ENCODE measurements at regions not wholly inside any gene's neighbourhood (a gene's known extent, or its start where the extent isn't known, plus 50 kb on each side); places are given as distances from the start of the nearest gene placed in this dataset.

GRCh38 chr10:118843647-118844265, 89.0 kb upstream of the CACUL1 start:
- Histone ChIP-seq H3K4me1 (peaks cover 0 to 21% (median 2%) of the 10 kb centered on the region in 10 experiments; a peak in 9 of 20 replicates), H3K27me3 (no peaks in the 10 kb centered on the region), H4K20me1 (no peaks in the 10 kb centered on the region), H3K36me3 (no peaks in the 10 kb centered on the region), H3K4me2 (no peak overlapping the region), H3K4me3 (no peak overlapping the region), H3K9me3 (replicated peaks in 1 of 11) (peaks cover 6 to 27% (median 14%) of the 10 kb centered on the region in 11 experiments; a peak in 17 of 22 replicates), H3K27ac (no peak overlapping the region), H3K9ac (no peak overlapping the region)
- no peak for TF ChIP-seq Cebpa-rat (IDR thresholded peaks at IDR 0.05)

GRCh38 chr10:118844731-118845521, 90.2 kb upstream of the CACUL1 start:
- TF ChIP-seq Cebpa-rat (IDR thresholded peaks at IDR 0.05), result no peak
- H3K27me3 ChIP-seq, result no peaks in the 10 kb centered on the region

GRCh38 chr10:118845776-118846175, 91.0 kb upstream of the CACUL1 start:
- no peak overlapping the region for H3K4me2 ChIP-seq
- H4K20me1 ChIP-seq, result no peaks in the 10 kb centered on the region
- no peak overlapping the region for H3K9ac ChIP-seq
- H3K36me3 ChIP-seq, result no peaks in the 10 kb centered on the region
- peaks cover 0 to 6% (median 0%) of the 10 kb centered on the region in 10 experiments; a peak in 6 of 20 replicates for H3K4me1 ChIP-seq
- no peak for TF ChIP-seq Cebpa-rat (IDR thresholded peaks at IDR 0.05)
- H3K9me3 ChIP-seq (replicated peaks in 1 of 11), result peaks cover 6 to 25% (median 14%) of the 10 kb centered on the region in 11 experiments; a peak in 17 of 22 replicates
- no peaks in the 10 kb centered on the region for H3K27me3 ChIP-seq
- H3K27ac ChIP-seq, result no peak overlapping the region
- H3K4me3 ChIP-seq, result no peak overlapping the region

More at GRCh38 chr10:118844731-118845521, 90.2 kb upstream of the CACUL1 start:
- Histone ChIP-seq H3K36me3 (no peaks in the 10 kb centered on the region), H3K9ac (no peak overlapping the region), H3K4me2 (no peak overlapping the region), H3K4me3 (no peak overlapping the region), H3K27ac (no peak overlapping the region), H3K4me1 (peaks cover 0 to 9% (median 2%) of the 10 kb centered on the region in 10 experiments; a peak in 9 of 20 replicates), H3K9me3 (replicated peaks in 1 of 11) (peaks cover 6 to 27% (median 14%) of the 10 kb centered on the region in 11 experiments; a peak in 17 of 22 replicates), H4K20me1 (no peaks in the 10 kb centered on the region)

GRCh38 chr10:118850418-118851061, 95.8 kb upstream of the CACUL1 start:
- no peaks in the 10 kb centered on the region for H3K36me3 ChIP-seq
- no peak overlapping the region for H3K9ac ChIP-seq
- H3K27me3 ChIP-seq, result no peaks in the 10 kb centered on the region
- H4K20me1 ChIP-seq, result no peaks in the 10 kb centered on the region
- no peak overlapping the region for H3K4me3 ChIP-seq
- peaks cover 0 to 14% (median 0%) of the 10 kb centered on the region in 10 experiments; a peak in 5 of 20 replicates for H3K4me1 ChIP-seq
- H3K4me2 ChIP-seq, result 0 out of 22 replicates have a peak overlapping the region, but pooled peaks of 1 of the 11 experiments have one; percentile 7
- no peak overlapping the region for H3K27ac ChIP-seq
- no peak for TF ChIP-seq Cebpa-rat (IDR thresholded peaks at IDR 0.05)
- no peaks in the 10 kb centered on the region for H3K9me3 ChIP-seq (replicated peaks in 1 of 11)

- no peak for TF ChIP-seq Cebpa-rat (IDR thresholded peaks at IDR 0.05)
- Histone ChIP-seq H3K27ac (no peak overlapping the region), H3K4me3 (no peak overlapping the region), H4K20me1 (no peaks in the 10 kb centered on the region), H3K4me2 (peak overlapping the region in 3 of 11 experiments; percentile 6 to 45 (median 7); a peak in 3 of 22 replicates), H3K9me3 (replicated peaks in 1 of 11) (no peaks in the 10 kb centered on the region), H3K9ac (no peak overlapping the region), H3K4me1 (peaks cover 0 to 14% (median 0%) of the 10 kb centered on the region in 10 experiments; a peak in 5 of 20 replicates), H3K36me3 (no peaks in the 10 kb centered on the region), H3K27me3 (no peaks in the 10 kb centered on the region)
These were observed 96.6 kb upstream of the CACUL1 start for GRCh38 chr10:118851062-118852035.

GRCh38 chr10:118853916-118854315, 99.1 kb upstream of the CACUL1 start:
- no peak overlapping the region for H3K9ac ChIP-seq
- no peaks in the 10 kb centered on the region for H3K36me3 ChIP-seq
- no peaks in the 10 kb centered on the region for H3K27me3 ChIP-seq
- peaks cover 0 to 14% (median 0%) of the 10 kb centered on the region in 10 experiments; a peak in 5 of 20 replicates for H3K4me1 ChIP-seq
- H3K4me3 ChIP-seq, result no peak overlapping the region
- no peak overlapping the region for H3K4me2 ChIP-seq
- no peak overlapping the region for H3K27ac ChIP-seq
- H4K20me1 ChIP-seq, result no peaks in the 10 kb centered on the region
- TF ChIP-seq Cebpa-rat (IDR thresholded peaks at IDR 0.05), result no peak
- no peaks in the 10 kb centered on the region for H3K9me3 ChIP-seq (replicated peaks in 1 of 11)

GRCh38 chr10:118856106-118856505, 101.3 kb upstream of the CACUL1 start:
- no peak overlapping the region for H3K4me3 ChIP-seq
- no peaks in the 10 kb centered on the region for H4K20me1 ChIP-seq
- H3K4me1 ChIP-seq, result peaks cover 0 to 7% (median 0%) of the 10 kb centered on the region in 10 experiments; a peak in 5 of 20 replicates
- TF ChIP-seq Cebpa-rat (IDR thresholded peaks at IDR 0.05), result no peak
- H3K9me3 ChIP-seq (replicated peaks in 1 of 11), result 0 out of 22 replicates have a peak, but pooled peaks cover 0 to 6% (median 0%) of the 10 kb centered on the region in 11 experiments
- no peak overlapping the region for H3K4me2 ChIP-seq
- no peaks in the 10 kb centered on the region for H3K36me3 ChIP-seq
- no peak overlapping the region for H3K27ac ChIP-seq
- no peak overlapping the region for H3K9ac ChIP-seq
- H3K27me3 ChIP-seq, result no peaks in the 10 kb centered on the region

GRCh38 chr10:118865998-118866693, 111.4 kb upstream of the CACUL1 start:
- no peak for TF ChIP-seq Cebpa-rat (IDR thresholded peaks at IDR 0.05)
- Histone ChIP-seq H3K4me1 (peaks cover 0 to 16% (median 10%) of the 10 kb centered on the region in 10 experiments; a peak in 11 of 20 replicates), H3K4me2 (no peak overlapping the region), H3K9me3 (replicated peaks in 1 of 11) (peaks cover 0 to 11% (median 7%) of the 10 kb centered on the region in 11 experiments; a peak in 6 of 22 replicates), H4K20me1 (no peaks in the 10 kb centered on the region), H3K9ac (no peak overlapping the region), H3K4me3 (no peak overlapping the region), H3K36me3 (no peaks in the 10 kb centered on the region), H3K27ac (no peak overlapping the region), H3K27me3 (no peaks in the 10 kb centered on the region)

Measured in BLaER1 treated with 17β-estradiol and CSF1 and Interleukin-3, amounts not matched to agents 10 nM and 100 nM (cell line).